ENCODE measurements at regions not wholly inside any gene's neighbourhood (a gene's known extent, or its start where the extent isn't known, plus 50 kb on each side); places are given as distances from the start of the nearest gene placed in this dataset.

DNA sequence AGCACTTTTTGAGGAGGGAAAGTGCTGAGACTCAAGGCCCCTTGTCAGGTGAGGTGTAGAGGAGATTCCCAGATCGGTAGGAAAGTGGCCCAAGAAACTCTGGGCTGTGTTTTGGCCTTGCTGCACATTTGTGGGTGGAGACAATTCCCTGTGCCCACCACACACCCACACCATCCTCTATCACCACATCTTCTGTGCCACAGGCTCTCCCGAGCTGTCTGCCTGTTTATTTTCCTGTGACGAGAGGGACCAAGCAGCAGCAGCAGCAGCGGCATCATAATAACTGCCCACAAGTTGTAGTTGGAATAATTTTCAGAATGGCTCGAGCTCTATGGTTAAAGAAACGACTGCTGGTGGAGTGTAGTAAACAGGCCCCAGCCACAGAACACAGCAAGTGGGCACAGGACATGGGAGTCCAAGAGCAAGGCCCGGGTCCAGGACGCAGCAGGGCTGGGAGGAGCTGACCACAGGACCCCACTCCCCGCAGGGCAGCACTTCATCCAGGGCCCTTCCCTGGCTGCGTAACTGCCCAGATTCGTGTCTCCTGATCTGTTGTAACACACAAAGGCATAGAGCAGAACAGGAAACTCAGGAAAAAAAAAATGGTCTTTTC, 55.6 kb upstream of the BCL2L14 start:
- DNase-seq (ENCODE audit: low read depth in 2 of 2, low spot score in 1 of 2): no peak

DNA sequence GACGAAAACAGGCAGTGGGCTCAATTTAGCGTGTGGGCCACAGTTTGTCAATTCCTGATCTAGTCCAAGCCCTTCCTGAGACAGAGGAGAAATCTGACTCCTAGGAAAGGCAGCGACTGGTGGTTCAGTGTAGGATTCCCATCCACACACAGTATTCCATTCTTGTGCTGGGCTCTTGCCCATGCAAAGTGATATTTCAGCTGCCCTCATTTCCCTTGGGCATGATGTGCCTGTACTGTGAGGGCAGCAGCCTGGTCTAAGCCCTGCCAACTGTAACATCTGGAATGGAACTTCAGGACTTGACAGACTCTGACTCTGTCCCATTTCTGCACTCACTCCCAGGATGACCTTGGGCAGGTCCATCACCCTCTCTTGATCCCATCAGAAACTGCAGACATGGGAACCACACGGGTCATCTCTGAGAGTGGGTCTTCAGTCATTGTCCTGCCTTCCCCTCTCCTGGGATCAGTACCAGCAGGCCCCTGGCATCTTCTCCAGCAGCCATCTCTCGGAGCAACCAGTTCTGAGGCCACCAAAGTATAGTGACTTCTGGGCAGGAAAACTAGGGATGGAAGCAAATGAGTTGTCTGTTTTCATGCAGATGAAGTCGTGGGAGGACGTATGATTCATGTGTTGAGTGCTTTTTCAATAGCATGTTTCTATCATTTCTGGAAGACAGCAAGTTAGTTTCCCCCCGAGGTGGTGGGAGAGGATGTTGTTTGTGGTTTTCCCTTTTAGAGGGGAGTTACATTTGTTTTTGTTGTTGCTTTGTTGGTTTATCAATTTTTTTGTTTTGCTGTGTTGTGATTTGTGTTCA, 54.2 kb upstream of the BCL2L14 start:
- no peak for DNase-seq (ENCODE audit: low read depth in 2 of 2, low spot score in 1 of 2)

DNA sequence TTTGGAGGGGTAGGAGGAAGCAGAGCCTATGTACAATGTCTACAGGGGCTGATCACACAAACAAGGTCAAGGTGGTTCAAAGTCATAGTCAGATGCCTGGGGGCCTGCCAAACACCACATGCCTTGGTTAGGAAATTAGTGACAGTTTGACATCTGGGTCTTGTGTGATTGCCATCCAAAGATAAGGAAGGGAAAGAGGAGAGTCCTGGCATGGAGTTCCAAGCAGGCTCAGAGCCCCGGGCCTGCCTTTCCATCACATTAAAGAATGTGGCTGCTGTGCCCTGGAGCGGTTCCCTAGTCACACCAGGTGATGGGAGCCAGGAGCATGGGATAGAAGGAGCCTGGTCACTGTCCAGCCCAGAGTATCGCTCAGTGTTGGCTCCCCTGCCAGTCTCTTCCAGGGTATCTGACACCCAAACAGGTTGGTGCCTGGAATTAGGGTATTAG, 53.6 kb upstream of the BCL2L14 start:
- no peak for DNase-seq (ENCODE audit: low read depth in 2 of 2, low spot score in 1 of 2)

DNA sequence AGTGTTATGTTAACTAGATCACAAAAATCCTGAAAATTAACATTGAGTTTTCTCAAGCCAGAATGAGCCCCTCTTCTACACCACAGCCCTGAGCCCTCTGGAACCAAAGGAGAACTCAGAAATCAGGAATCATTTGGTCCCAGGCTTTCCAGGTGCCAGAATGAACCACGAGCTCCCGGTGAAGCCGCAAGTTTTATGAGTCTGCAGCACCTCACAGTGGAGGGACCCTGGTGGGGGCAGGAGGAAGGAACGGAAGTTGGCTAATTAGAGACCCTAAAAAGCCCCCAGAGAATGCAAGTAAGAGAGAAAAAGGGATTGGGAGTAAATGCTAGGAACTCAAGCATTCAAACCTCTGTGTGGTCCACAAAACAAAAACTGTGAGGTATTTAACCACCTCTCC, 52.9 kb upstream of the BCL2L14 start:
- no peak for DNase-seq (ENCODE audit: low read depth in 2 of 2, low spot score in 1 of 2)

DNA sequence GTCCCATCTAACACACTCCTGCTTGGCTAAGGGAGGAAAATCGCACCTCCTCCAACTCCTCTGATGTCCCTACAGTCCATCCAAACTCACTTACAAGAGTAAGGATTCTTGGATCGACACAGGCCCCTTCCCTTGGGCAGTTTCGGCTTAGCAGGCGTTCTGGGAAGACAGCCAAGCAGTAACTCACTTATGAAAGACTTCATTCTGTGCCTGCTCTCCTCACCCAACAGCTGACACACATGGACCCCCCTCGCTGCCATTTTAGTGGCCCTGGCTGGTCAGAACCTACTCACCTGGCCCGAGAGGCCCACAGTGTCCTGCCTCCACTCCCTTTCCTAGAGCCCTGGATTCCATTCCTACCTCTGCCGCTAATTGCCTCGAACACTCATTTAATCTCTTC, 52.3 kb upstream of the BCL2L14 start:
- DNase-seq (ENCODE audit: low read depth in 2 of 2, low spot score in 1 of 2): no peak

DNA sequence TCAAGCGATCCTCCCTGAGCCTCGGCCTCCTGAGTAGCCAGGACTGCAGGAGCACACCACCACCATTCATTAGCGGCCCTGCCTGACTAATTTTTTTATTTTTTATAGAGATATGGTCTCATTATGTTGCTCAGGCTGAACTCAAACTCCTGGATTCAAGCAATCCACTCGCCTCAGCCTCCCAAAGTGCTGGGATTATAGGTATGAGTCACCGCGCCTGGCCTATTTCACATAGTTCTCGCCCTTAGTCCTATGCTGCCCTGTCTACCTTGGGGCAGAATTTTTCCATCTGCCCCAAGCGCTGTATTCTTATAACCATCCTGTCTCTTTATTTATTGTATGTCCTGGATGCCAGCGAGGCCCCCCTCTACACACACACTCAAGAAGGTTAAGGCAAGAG, 50.9 kb upstream of the BCL2L14 start:
- DNase-seq (ENCODE audit: low read depth in 2 of 2, low spot score in 1 of 2): no peak

DNA sequence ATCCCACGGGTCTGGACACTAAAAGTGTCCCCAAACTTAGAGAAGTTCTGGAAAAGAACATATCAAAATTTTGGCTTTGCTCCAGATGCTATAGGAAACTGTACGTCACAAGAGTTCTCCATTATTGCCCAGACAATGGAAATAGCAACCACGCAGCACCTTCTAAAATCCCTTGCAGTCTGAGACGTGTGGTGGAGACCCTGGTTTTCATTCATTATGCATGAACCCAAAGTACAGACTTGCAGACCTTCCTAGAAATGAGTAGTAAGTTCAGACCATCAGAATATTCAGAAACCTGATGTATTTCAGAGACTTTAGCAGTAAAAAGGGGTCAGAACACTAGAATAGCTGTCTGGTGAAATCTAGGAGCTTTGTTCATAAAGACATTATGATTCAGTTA, 50.0 kb upstream of the BCL2L14 start:
- DNase-seq (ENCODE audit: low read depth in 2 of 2, low spot score in 1 of 2): no peak
